NCI-H1105 (cell line): ENCODE measurements at regions not wholly inside any gene's neighbourhood (a gene's known extent, or its start where the extent isn't known, plus 50 kb on each side); places are given as distances from the start of the nearest gene placed in this dataset.
A peak's percentile ranks its signal among the peaks of the same experiment; 100 is the strongest.
"Not testable (repeated sequence)": the region's sequence is repeated elsewhere in the genome, so short reads cannot be mapped to it uniquely, and the experiment has no call there.

ENCODE experiments used
- DNase-seq: peaks from one replicate; lab custom pipeline; 2025; lab: John Stamatoyannopoulos, UW

- DNase-seq: no peak
These were observed 560.0 kb upstream of the KCND2 start for GRCh38 chr7:119712886-119713462.

- DNase-seq: no peak
These were observed 559.4 kb upstream of the KCND2 start for GRCh38 chr7:119713606-119714005.

GRCh38 chr7:119720541-119720940, 552.4 kb upstream of the KCND2 start:
- DNase-seq: no peak

- DNase-seq: no peak
These were observed 548.8 kb upstream of the KCND2 start for GRCh38 chr7:119724041-119724792.

GRCh38 chr7:119733127-119733879, 539.7 kb upstream of the KCND2 start:
- peak; percentile 8 for DNase-seq

GRCh38 chr7:119737390-119737789, 535.6 kb upstream of the KCND2 start:
- DNase-seq: no peak

GRCh38 chr7:119745280-119745679, 527.7 kb upstream of the KCND2 start:
- not testable (repeated sequence) for DNase-seq

- no peak for DNase-seq
These were observed 524.6 kb upstream of the KCND2 start for GRCh38 chr7:119748251-119748860.

GRCh38 chr7:119748991-119749390, 524.0 kb upstream of the KCND2 start:
- no peak for DNase-seq

- DNase-seq: no peak
These were observed 516.3 kb upstream of the KCND2 start for GRCh38 chr7:119756687-119757086.

- no peak for DNase-seq
These were observed 514.7 kb upstream of the KCND2 start for GRCh38 chr7:119758254-119758653.

- no peak for DNase-seq
These were observed 511.2 kb upstream of the KCND2 start for GRCh38 chr7:119761776-119762175.

- DNase-seq: no peak
These were observed 490.7 kb upstream of the KCND2 start for GRCh38 chr7:119782286-119782685.

GRCh38 chr7:119783799-119784198, 489.2 kb upstream of the KCND2 start:
- peak; percentile 29 for DNase-seq

GRCh38 chr7:119802147-119802546, 470.8 kb upstream of the KCND2 start:
- no peak for DNase-seq

- DNase-seq: no peak
These were observed 447.8 kb upstream of the KCND2 start for GRCh38 chr7:119825091-119825655.

- DNase-seq: no peak
These were observed 446.4 kb upstream of the KCND2 start for GRCh38 chr7:119826547-119826946.

GRCh38 chr7:119838444-119838843, 434.5 kb upstream of the KCND2 start:
- DNase-seq: no peak

GRCh38 chr7:119842337-119842736, 430.6 kb upstream of the KCND2 start:
- DNase-seq: no peak

GRCh38 chr7:119842786-119843185, 430.2 kb upstream of the KCND2 start:
- no peak for DNase-seq

- no peak for DNase-seq
These were observed 411.6 kb upstream of the KCND2 start for GRCh38 chr7:119861385-119861784.

GRCh38 chr7:119868387-119868786, 404.6 kb upstream of the KCND2 start:
- DNase-seq: no peak
